B cell (primary cell): ENCODE measurements at regions not wholly inside any gene's neighbourhood (a gene's known extent, or its start where the extent isn't known, plus 50 kb on each side); places are given as distances from the start of the nearest gene placed in this dataset.

Source experiments
- ATAC-seq: fragments of 200-7000 bp; cut with Tn5 transposase; one replicate; pipeline ENCODE4 v1.10.0; 2021; ENCODE audit warnings: low read depth, mild to moderate bottlenecking, moderate number of reproducible peaks, moderate library complexity
- CTCF ChIA-PET: fragments of 350-600 bp; sonication (Branson Sonifier 250); formaldehyde crosslinking; loops from one replicate; lab custom pipeline; 2021; ENCODE audit warnings: antibody characterized with exemption, inconsistent platforms; lab: Charles Lee
- POLR2A ChIA-PET: fragments of 350-600 bp; sonication (Branson Sonifier 250); formaldehyde crosslinking; loops from one replicate; lab custom pipeline; 2021; ENCODE audit warnings: antibody characterized with exemption; lab: Charles Lee
- DNase-seq: peaks from one replicate; pipeline ENCODE4 v3.0.0; 2013
- H2AFZ ChIP-seq: 2 replicates; pipeline ENCODE4 v1.6.1; 2012; ENCODE audit warnings: mild to moderate bottlenecking, low read depth, low read length; ENCODE audit not compliant: insufficient read depth, poor library complexity, severe bottlenecking
- H3K27ac ChIP-seq, 2 donors: 1 replicate in 1 of 2; 2 replicates in 1 of 2; pipeline ENCODE4 v1.5.1; 2012 to 2013; ENCODE audit warnings: low read length in 2 of 2, mild to moderate bottlenecking in 2 of 2, moderate library complexity in 1 of 2
- H3K27me3 ChIP-seq, 4 experiments: fragments of 200-600 bp in 1 of 4; sonication (generic) in 1 of 4; replicated peaks in 1 of 4; 1 replicate in 2 of 4; 2 replicates in 2 of 4; pipeline versions ENCODE4 v1.6.1 to v1.7.0; 2013 to 2016; ENCODE audit warnings: low read length in 3 of 4, mild to moderate bottlenecking in 2 of 4, mixed read lengths in 1 of 4, moderate library complexity in 1 of 4; ENCODE audit not compliant: insufficient read depth in 4 of 4, control insufficient read depth in 3 of 4; ENCODE audit errors: control extremely low read depth in 1 of 4
- H3K36me3 ChIP-seq, 2 experiments: replicated peaks in 1 of 2; 1 replicate in 1 of 2; 2 replicates in 1 of 2; pipeline versions ENCODE4 v1.6.1 to v1.7.1; 2013; ENCODE audit warnings: low read length in 1 of 2; ENCODE audit not compliant: insufficient read depth in 2 of 2, control insufficient read depth in 1 of 2; ENCODE audit errors: control extremely low read depth in 1 of 2, extremely low read depth in 1 of 2
- H3K4me1 ChIP-seq, 2 donors: fragments of 200-600 bp in 1 of 2; sonication (generic) in 1 of 2; 1 replicate in 1 of 2; 2 replicates in 1 of 2; pipeline versions ENCODE4 v1.5.1 to v1.6.1; 2013 to 2017; ENCODE audit warnings: low read length in 2 of 2; ENCODE audit not compliant: control insufficient read depth in 2 of 2, insufficient read depth in 2 of 2
- H3K4me2 ChIP-seq: replicated peaks from 2 replicates; pipeline ENCODE3; 2012; ENCODE audit warnings: mild to moderate bottlenecking, low read depth, low read length; ENCODE audit not compliant: poor library complexity, severe bottlenecking
- H3K4me3 ChIP-seq, 5 experiments: fragments of 200-600 bp in 1 of 5; sonication (generic) in 1 of 5; 1 replicate in 3 of 5; 2 replicates in 2 of 5; pipeline versions ENCODE4 v1.5.1 to v1.7.0; 2011 to 2016; ENCODE audit warnings: low read length in 4 of 5, mild to moderate bottlenecking in 4 of 5, low read depth in 2 of 5, control low read depth in 1 of 5, moderate library complexity in 1 of 5; ENCODE audit not compliant: insufficient read depth in 1 of 5; ENCODE audit errors: control extremely low read depth in 1 of 5, extremely low read depth in 1 of 5
- H3K79me2 ChIP-seq: fragments of 200-600 bp; sonication (generic); one replicate; pipeline ENCODE4 v1.6.0; 2016; ENCODE audit warnings: low read length; ENCODE audit not compliant: control insufficient read depth, insufficient read depth
- H3K9ac ChIP-seq: fragments of 200-600 bp; sonication (generic); 2 replicates; pipeline ENCODE4 v1.6.1; 2017; ENCODE audit warnings: mild to moderate bottlenecking, low read length, moderate library complexity
- H3K9me3 ChIP-seq, 3 donors: one replicate each; pipeline versions ENCODE4 v1.6.1 to v1.7.1; 2013; ENCODE audit warnings: low read length in 2 of 3; ENCODE audit not compliant: control insufficient read depth in 2 of 3, insufficient read depth in 1 of 3; ENCODE audit errors: control extremely low read depth in 1 of 3
- H4K20me1 ChIP-seq: 2 replicates; pipeline ENCODE4 v1.6.0; 2012; ENCODE audit warnings: mild to moderate bottlenecking, low read length; ENCODE audit not compliant: insufficient read depth, control insufficient read depth, poor library complexity, severe bottlenecking
- H3K27ac Mint-ChIP-seq: one replicate; pipeline ENCODE4 v1.8.0; 2021; ENCODE audit warnings: mixed read lengths
- H3K27me3 Mint-ChIP-seq: one replicate; pipeline ENCODE4 v1.8.0; 2021; ENCODE audit warnings: mixed read lengths
- H3K4me1 Mint-ChIP-seq: one replicate; pipeline ENCODE4 v1.8.0; 2021; ENCODE audit warnings: mixed read lengths
- H3K4me3 Mint-ChIP-seq: one replicate; pipeline ENCODE4 v1.8.0; 2021; ENCODE audit warnings: mixed read lengths
- H3K9me3 Mint-ChIP-seq: one replicate; pipeline ENCODE4 v1.8.0; 2022; ENCODE audit warnings: mixed read lengths; ENCODE audit not compliant: insufficient read depth
- EZH2 ChIP-seq: IDR thresholded peaks from 2 replicates; pipeline ENCODE4 v1.6.1; 2012; ENCODE audit warnings: borderline replicate concordance, low read depth, mild to moderate bottlenecking, moderate library complexity, low read length; ENCODE audit not compliant: insufficient read depth, poor library complexity, severe bottlenecking
- WGBS: methylation state at CpG from one replicate; pipeline ENCODE4 v1.1.5; 2013; ENCODE audit warnings: missing lambda C conversion rate; ENCODE audit not compliant: insufficient coverage; 5-methylcytosine and 5-hydroxymethylcytosine counted together
- intact Hi-C: fragments of 100-400 bp; cut with micrococcal nuclease; formaldehyde crosslinking; loops from one replicate; pipeline ENCODE4 v1.10.0; 2022
- TF ChIP-seq, protein P1 (sequence below): fragments of 200-600 bp; IDR thresholded peaks from one replicate; pipeline ENCODE4 v1.8.0; 2022; ENCODE audit warnings: antibody characterized with exemption, mild to moderate bottlenecking

- Histone ChIP-seq H3K79me2 (no peaks in the 10 kb centered on the region), H3K4me2 (no peak overlapping the region), H3K27me3 (no peaks in the 10 kb centered on the region), H3K9me3 (no peaks in the 10 kb centered on the region), H3K9ac (no peak overlapping the region), H2AFZ (no peak overlapping the region), H4K20me1 (no peaks in the 10 kb centered on the region), H3K4me1 (no peaks in the 10 kb centered on the region), H3K36me3 (no peaks in the 10 kb centered on the region), H3K27ac (no peak overlapping the region), H3K4me3 (no peak overlapping the region)
- Mint-ChIP-seq H3K27ac (no peak overlapping the region), H3K9me3 (no peaks in the 10 kb centered on the region), H3K27me3 (peaks cover 13% of the 10 kb centered on the region), H3K4me1 (no peaks in the 10 kb centered on the region), H3K4me3 (no peak overlapping the region)
- intact Hi-C loops = no loop called here
- POLR2A ChIA-PET = no interaction called here
- no CpG with 5 or more reads among the region's 1 CpG for WGBS
- DNase-seq (no peak), ATAC-seq (no peak)
- CTCF ChIA-PET = interaction anchor here (1.3 kb wide), 1 partner anchor 8 kb away, joined by 4 read pairs; no protein-coding TSS in a partner anchor
- TF ChIP-seq, protein P1, sequence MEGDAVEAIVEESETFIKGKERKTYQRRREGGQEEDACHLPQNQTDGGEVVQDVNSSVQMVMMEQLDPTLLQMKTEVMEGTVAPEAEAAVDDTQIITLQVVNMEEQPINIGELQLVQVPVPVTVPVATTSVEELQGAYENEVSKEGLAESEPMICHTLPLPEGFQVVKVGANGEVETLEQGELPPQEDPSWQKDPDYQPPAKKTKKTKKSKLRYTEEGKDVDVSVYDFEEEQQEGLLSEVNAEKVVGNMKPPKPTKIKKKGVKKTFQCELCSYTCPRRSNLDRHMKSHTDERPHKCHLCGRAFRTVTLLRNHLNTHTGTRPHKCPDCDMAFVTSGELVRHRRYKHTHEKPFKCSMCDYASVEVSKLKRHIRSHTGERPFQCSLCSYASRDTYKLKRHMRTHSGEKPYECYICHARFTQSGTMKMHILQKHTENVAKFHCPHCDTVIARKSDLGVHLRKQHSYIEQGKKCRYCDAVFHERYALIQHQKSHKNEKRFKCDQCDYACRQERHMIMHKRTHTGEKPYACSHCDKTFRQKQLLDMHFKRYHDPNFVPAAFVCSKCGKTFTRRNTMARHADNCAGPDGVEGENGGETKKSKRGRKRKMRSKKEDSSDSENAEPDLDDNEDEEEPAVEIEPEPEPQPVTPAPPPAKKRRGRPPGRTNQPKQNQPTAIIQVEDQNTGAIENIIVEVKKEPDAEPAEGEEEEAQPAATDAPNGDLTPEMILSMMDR = no peak
- no peak for TF ChIP-seq EZH2
Measured at GRCh38 chr5:160905285-160905684, 53.3 kb upstream of the ATP10B start.

GRCh38 chr5:160904591-160904990 lies 52.6 kb upstream of the ATP10B start:
- no peaks in the 10 kb centered on the region for H3K4me1 ChIP-seq
- ChIA-PET CTCF (interaction anchor here (1.3 kb wide), 1 partner anchor 9 kb away, joined by 4 read pairs; no protein-coding TSS in a partner anchor), POLR2A (no interaction called here)
- 67% methylated on average over 1 of the region's 3 CpGs for WGBS
- no peaks in the 10 kb centered on the region for H3K4me1 Mint-ChIP-seq
- intact Hi-C loops = no loop called here
- H3K27me3 Mint-ChIP-seq = peaks cover 10% of the 10 kb centered on the region
- H3K79me2 ChIP-seq = no peaks in the 10 kb centered on the region
- ATAC-seq = no peak
- no peak overlapping the region for H3K4me3 ChIP-seq
- no peaks in the 10 kb centered on the region for H3K9me3 Mint-ChIP-seq
- H3K4me3 Mint-ChIP-seq = no peak overlapping the region
- no peak overlapping the region for H3K9ac ChIP-seq
- no peak for DNase-seq
- TF ChIP-seq EZH2 = no peak
- TF ChIP-seq, protein P1 = no peak
- H2AFZ ChIP-seq = no peak overlapping the region
- no peaks in the 10 kb centered on the region for H3K27me3 ChIP-seq
- no peaks in the 10 kb centered on the region for H3K9me3 ChIP-seq
- H3K36me3 ChIP-seq = no peaks in the 10 kb centered on the region
- no peak overlapping the region for H3K27ac Mint-ChIP-seq
- H3K4me2 ChIP-seq = no peak overlapping the region
- no peaks in the 10 kb centered on the region for H4K20me1 ChIP-seq
- H3K27ac ChIP-seq = no peak overlapping the region
